ENCODE measurements at regions not wholly inside any gene's neighbourhood (a gene's known extent, or its start where the extent isn't known, plus 50 kb on each side); places are given as distances from the start of the nearest gene placed in this dataset.

DNA sequence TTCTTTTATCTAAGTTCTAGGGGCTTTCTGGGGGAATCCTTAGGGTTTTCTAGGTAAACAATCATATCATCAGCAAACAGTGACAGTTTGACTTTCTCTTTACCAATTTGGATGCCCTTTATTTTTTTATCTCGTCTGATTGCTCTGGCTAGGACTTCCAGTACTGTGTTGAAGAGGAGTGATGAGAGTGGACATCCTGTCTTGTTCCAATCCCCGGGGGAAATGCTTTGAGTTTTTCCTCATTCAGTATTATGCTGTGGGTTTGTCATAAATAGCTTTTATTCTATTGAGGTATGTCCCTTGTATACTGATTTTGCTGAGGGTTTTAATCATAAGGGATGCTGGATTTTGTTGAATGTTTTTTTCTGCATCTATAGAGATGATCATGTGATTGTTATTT is 549.5 kb downstream of the EPHA4 start (continued):
- TF ChIP-seq, protein P1, sequence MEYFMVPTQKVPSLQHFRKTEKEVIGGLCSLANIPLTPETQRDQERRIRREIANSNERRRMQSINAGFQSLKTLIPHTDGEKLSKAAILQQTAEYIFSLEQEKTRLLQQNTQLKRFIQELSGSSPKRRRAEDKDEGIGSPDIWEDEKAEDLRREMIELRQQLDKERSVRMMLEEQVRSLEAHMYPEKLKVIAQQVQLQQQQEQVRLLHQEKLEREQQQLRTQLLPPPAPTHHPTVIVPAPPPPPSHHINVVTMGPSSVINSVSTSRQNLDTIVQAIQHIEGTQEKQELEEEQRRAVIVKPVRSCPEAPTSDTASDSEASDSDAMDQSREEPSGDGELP (CRISPR knock-in tag; IDR thresholded peaks at IDR 0.05; ENCODE audit: borderline replicate concordance) = no peak
- TF ChIP-seq, protein P2, sequence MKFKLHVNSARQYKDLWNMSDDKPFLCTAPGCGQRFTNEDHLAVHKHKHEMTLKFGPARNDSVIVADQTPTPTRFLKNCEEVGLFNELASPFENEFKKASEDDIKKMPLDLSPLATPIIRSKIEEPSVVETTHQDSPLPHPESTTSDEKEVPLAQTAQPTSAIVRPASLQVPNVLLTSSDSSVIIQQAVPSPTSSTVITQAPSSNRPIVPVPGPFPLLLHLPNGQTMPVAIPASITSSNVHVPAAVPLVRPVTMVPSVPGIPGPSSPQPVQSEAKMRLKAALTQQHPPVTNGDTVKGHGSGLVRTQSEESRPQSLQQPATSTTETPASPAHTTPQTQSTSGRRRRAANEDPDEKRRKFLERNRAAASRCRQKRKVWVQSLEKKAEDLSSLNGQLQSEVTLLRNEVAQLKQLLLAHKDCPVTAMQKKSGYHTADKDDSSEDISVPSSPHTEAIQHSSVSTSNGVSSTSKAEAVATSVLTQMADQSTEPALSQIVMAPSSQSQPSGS (CRISPR knock-in tag; IDR thresholded peaks at IDR 0.05) = no peak
- TF ChIP-seq, protein P3, sequence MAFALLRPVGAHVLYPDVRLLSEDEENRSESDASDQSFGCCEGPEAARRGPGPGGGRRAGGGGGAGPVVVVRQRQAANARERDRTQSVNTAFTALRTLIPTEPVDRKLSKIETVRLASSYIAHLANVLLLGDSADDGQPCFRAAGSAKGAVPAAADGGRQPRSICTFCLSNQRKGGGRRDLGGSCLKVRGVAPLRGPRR (CRISPR knock-in tag; IDR thresholded peaks at IDR 0.05) = no peak
- TF ChIP-seq ETS2 (tag; IDR thresholded peaks at IDR 0.05; ENCODE audit: borderline replicate concordance, poor library complexity, severe bottlenecking) (no peak), EP300 (IDR thresholded peaks at IDR 0.05; ENCODE audit: low read length) (no peak), MYC (IDR thresholded peaks at IDR 0.05; ENCODE audit: low read depth, low read length) (no peak), MYC (CRISPR knock-in tag; IDR thresholded peaks at IDR 0.05; ENCODE audit: borderline replicate concordance, low read depth) (no peak), HNRNPL (IDR thresholded peaks at IDR 0.05; ENCODE audit: low read depth, low read length) (no peak)

DNA sequence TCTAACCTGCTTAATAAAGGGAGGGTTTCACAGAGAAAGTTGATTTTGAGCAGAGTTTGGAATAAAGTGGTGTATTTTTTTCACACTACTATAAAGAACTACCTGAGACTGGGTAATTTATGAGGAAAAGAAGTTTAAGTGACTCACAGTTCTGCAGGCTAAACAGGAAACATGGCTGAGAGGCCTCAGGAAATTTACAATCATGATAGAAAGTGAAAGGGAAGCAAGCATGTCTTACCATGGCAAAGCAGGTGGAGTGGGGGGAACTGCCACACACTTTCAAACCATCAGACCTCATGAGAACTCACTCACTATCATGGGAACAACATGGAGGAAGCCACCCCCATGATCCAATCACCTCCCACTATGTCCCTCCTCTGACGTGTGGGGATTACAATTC is 546.7 kb downstream of the EPHA4 start:
- no peaks in the 10 kb centered on the region for H3K4me1 ChIP-seq (replicated peaks in 1 of 2; ENCODE audit: control insufficient read depth in 2 of 2, insufficient read depth in 2 of 2, low read length in 2 of 2)
- no peaks in the 10 kb centered on the region for H4K20me1 ChIP-seq (replicated peaks; ENCODE audit: control insufficient read depth, insufficient read depth, low read length)
- in situ Hi-C loops (cut with MboI) (no loop called here), intact Hi-C loops (cut with micrococcal nuclease) (no loop called here)
- no peaks in the 10 kb centered on the region for H3K9me3 ChIP-seq (replicated peaks; ENCODE audit: control insufficient read depth, insufficient read depth, low read depth, low read length)
- H3K79me2 ChIP-seq (ENCODE audit: control insufficient read depth, insufficient read depth, low read length) = no peaks in the 10 kb centered on the region
- no peak overlapping the region for H3K9ac ChIP-seq (ENCODE audit: insufficient read depth in 1 of 2, low read depth in 2 of 2, low read length in 2 of 2)
- H3K27me3 ChIP-seq (ENCODE audit: control insufficient read depth in 2 of 2, insufficient read depth in 2 of 2, low read length in 2 of 2) = no peaks in the 10 kb centered on the region
- H3K9me1 ChIP-seq (ENCODE audit: control insufficient read depth, insufficient read depth, low read length) = no peaks in the 10 kb centered on the region
- H2AFZ ChIP-seq (ENCODE audit: low read depth, low read length) = no peak overlapping the region
- no peak overlapping the region for H3K27ac ChIP-seq (ENCODE audit: extremely low read depth, low read depth, low read length)
- BruUV-seq (replicated peaks) = no TSS peak
- FAIRE-seq = no peak
- no peak overlapping the region for H3K4me2 ChIP-seq (ENCODE audit: insufficient read depth, low read length)
- ChIA-PET CTCF (ENCODE audit: low intra/inter-chr PET ratio) (no interaction called here), POLR2A (no interaction called here)
- no peak for ATAC-seq
- no peaks in the 10 kb centered on the region for H3K36me3 ChIP-seq (ENCODE audit: control insufficient read depth, insufficient read depth, low read length)
- TF ChIP-seq FOXP1 (CRISPR knock-in tag; IDR thresholded peaks at IDR 0.05) (no peak), KAT8 (IDR thresholded peaks at IDR 0.05; ENCODE audit: low read depth) (no peak), ILF3 (IDR thresholded peaks at IDR 0.05; ENCODE audit: borderline replicate concordance) (no peak), ZC3H11A (IDR thresholded peaks at IDR 0.05; ENCODE audit: low read depth, low read length) (no peak), GABPB1 (CRISPR knock-in tag; IDR thresholded peaks at IDR 0.05) (no peak), NR2F6 (CRISPR knock-in tag; IDR thresholded peaks at IDR 0.05) (no peak), ZNF212 (CRISPR knock-in tag; IDR thresholded peaks at IDR 0.05) (no peak)
- TF ChIP-seq, protein P4, sequence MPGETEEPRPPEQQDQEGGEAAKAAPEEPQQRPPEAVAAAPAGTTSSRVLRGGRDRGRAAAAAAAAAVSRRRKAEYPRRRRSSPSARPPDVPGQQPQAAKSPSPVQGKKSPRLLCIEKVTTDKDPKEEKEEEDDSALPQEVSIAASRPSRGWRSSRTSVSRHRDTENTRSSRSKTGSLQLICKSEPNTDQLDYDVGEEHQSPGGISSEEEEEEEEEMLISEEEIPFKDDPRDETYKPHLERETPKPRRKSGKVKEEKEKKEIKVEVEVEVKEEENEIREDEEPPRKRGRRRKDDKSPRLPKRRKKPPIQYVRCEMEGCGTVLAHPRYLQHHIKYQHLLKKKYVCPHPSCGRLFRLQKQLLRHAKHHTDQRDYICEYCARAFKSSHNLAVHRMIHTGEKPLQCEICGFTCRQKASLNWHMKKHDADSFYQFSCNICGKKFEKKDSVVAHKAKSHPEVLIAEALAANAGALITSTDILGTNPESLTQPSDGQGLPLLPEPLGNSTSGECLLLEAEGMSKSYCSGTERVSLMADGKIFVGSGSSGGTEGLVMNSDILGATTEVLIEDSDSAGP (CRISPR knock-in tag; IDR thresholded peaks at IDR 0.05) = no peak
- H3K4me3 ChIP-seq = no peak overlapping the region
- 9% methylated on average over 1 of the region's 1 CpG for WGBS (ENCODE audit: insufficient coverage, low coverage, missing lambda C conversion rate)
- no peak for DNase-seq (ENCODE audit: extremely low read depth in 1 of 4, low spot score in 3 of 4)

All from K562 (cell line).